MM.1S (cell line): ENCODE measurements at regions not wholly inside any gene's neighbourhood (a gene's known extent, or its start where the extent isn't known, plus 50 kb on each side); places are given as distances from the start of the nearest gene placed in this dataset.

ENCODE experiments used
- CTCF ChIP-seq: fragments of 300-600 bp; sonication (generic); IDR thresholded peaks from 2 replicates; pipeline ENCODE4 v1.5.1; 2016; ENCODE audit warnings: antibody characterized with exemption, low read length, mixed read lengths
- EZH2phosphoT487 ChIP-seq: fragments of 300-600 bp; sonication (generic); IDR thresholded peaks from 2 replicates; pipeline ENCODE4 v1.6.1; 2018; ENCODE audit warnings: antibody characterized with exemption, low read length

GRCh38 chr6:6723921-6724538 is 135.5 kb downstream of the LY86 start:
- TF ChIP-seq CTCF (no peak), EZH2phosphoT487 (no peak)
